SK-N-SH (cell line): ENCODE measurements at regions not wholly inside any gene's neighbourhood (a gene's known extent, or its start where the extent isn't known, plus 50 kb on each side); places are given as distances from the start of the nearest gene placed in this dataset.

Source experiments
- CTCF ChIA-PET: fragments of 300-600, 350-600 bp; formaldehyde crosslinking; extraction: SDS; loops from one replicate; lab custom pipeline; 2021; lab: Yijun Ruan, JAX
- POLR2A ChIA-PET: fragments of 350-600 bp; sonication (Branson Sonifier 250); formaldehyde crosslinking; extraction: SDS; loops from one replicate; lab custom pipeline; 2020; ENCODE audit warnings: antibody characterized with exemption, inconsistent platforms; lab: Yijun Ruan, JAX
- DNase-seq: peaks from one replicate; pipeline ENCODE4 v3.0.0; 2012
- H2AFZ ChIP-seq: fragments of 200-600 bp; sonication (generic); 2 replicates; pipeline ENCODE4 v1.8.1; 2016; ENCODE audit warnings: antibody characterized with exemption, mild to moderate bottlenecking, low read depth
- H3F3A ChIP-seq: fragments of 200-600 bp; sonication (generic); replicated peaks from 2 replicates; pipeline ENCODE3; 2016; ENCODE audit warnings: antibody characterized with exemption, mild to moderate bottlenecking; ENCODE audit not compliant: insufficient read depth
- H3K27ac ChIP-seq, 2 experiments: fragments of 200-500 bp in 1 of 2; fragments of 200-600 bp in 1 of 2; sonication (Bioruptor generic) in 1 of 2; sonication (generic), shearing (Covaris generic) in 1 of 2; 2 replicates each; pipeline versions ENCODE4 v1.5.1 to v1.6.1; 2014 to 2016; ENCODE audit warnings: low read depth in 2 of 2, inconsistent platforms in 1 of 2, low read length in 1 of 2, mild to moderate bottlenecking in 1 of 2, mixed read lengths in 1 of 2
- H3K27me3 ChIP-seq: fragments of 200-600 bp; sonication (generic), shearing (Covaris generic); 2 replicates; pipeline ENCODE4 v1.6.1; 2016; ENCODE audit warnings: mixed run types; ENCODE audit not compliant: insufficient read depth
- H3K36me3 ChIP-seq, 2 experiments: fragments of 200-500 bp in 1 of 2; fragments of 200-600 bp in 1 of 2; sonication (Bioruptor generic) in 1 of 2; sonication (generic) in 1 of 2; replicated peaks in 1 of 2; 2 replicates each; pipeline versions ENCODE3 to v1.5.1; 2014 to 2016; ENCODE audit warnings: low read length in 1 of 2, mild to moderate bottlenecking in 1 of 2; ENCODE audit not compliant: insufficient read depth in 2 of 2, control insufficient read depth in 1 of 2
- H3K4me1 ChIP-seq, 2 experiments: fragments of 200-500 bp in 1 of 2; fragments of 200-600 bp in 1 of 2; sonication (Bioruptor generic) in 1 of 2; sonication (generic), shearing (Covaris generic) in 1 of 2; 2 replicates each; pipeline versions ENCODE4 v1.5.1 to v1.6.1; 2014 to 2016; ENCODE audit warnings: low read depth in 1 of 2, low read length in 1 of 2, mixed run types in 1 of 2; ENCODE audit not compliant: insufficient read depth in 2 of 2, control insufficient read depth in 1 of 2
- H3K4me2 ChIP-seq: fragments of 200-600 bp; sonication (generic), shearing (Covaris generic); 2 replicates; pipeline ENCODE4 v1.6.1; 2017; ENCODE audit warnings: mixed run types
- H3K4me3 ChIP-seq, 2 experiments: fragments of 200-500 bp in 1 of 2; fragments of 200-600 bp in 1 of 2; sonication (Bioruptor generic) in 1 of 2; sonication (generic), shearing (Covaris generic) in 1 of 2; 2 replicates each; pipeline versions ENCODE4 v1.5.1 to v1.8.1; 2014 to 2016; ENCODE audit warnings: low read depth in 2 of 2, inconsistent platforms in 1 of 2, low read length in 1 of 2, mild to moderate bottlenecking in 1 of 2, mixed read lengths in 1 of 2, moderate library complexity in 1 of 2
- H3K79me2 ChIP-seq: fragments of 200-600 bp; sonication (generic); 2 replicates; pipeline ENCODE4 v1.8.1; 2017; ENCODE audit warnings: mild to moderate bottlenecking; ENCODE audit not compliant: insufficient read depth
- H3K9ac ChIP-seq: fragments of 200-600 bp; sonication (generic); 2 replicates; pipeline ENCODE4 v1.6.1; 2017; ENCODE audit warnings: mixed run types
- H3K9me2 ChIP-seq: fragments of 200-600 bp; sonication (generic); 2 replicates; pipeline ENCODE4 v1.6.1; 2017; ENCODE audit warnings: mixed run types
- H3K9me3 ChIP-seq: fragments of 200-600 bp; sonication (generic); 2 replicates; pipeline ENCODE4 v1.6.1; 2017; ENCODE audit warnings: mixed run types, mild to moderate bottlenecking, moderate library complexity
- H4K20me1 ChIP-seq: fragments of 200-600 bp; sonication (generic); 2 replicates; pipeline ENCODE4 v1.6.1; 2017; ENCODE audit warnings: mild to moderate bottlenecking, mixed run types; ENCODE audit not compliant: insufficient read depth
- CHD2 ChIP-seq: fragments of 150-350 bp; IDR thresholded peaks from 2 replicates; pipeline ENCODE4 v1.6.1; 2018; ENCODE audit warnings: low read length; ENCODE audit not compliant: partially characterized antibody
- ELF1 ChIP-seq: IDR thresholded peaks from 2 replicates; pipeline ENCODE4 v1.4.0; 2012
- EP300 ChIP-seq, 2 experiments: IDR thresholded peaks; 2 replicates each; pipeline versions ENCODE4 v1.4.0 to v1.6.1; 2012; ENCODE audit warnings: borderline replicate concordance in 1 of 2, low read depth in 1 of 2, low read length in 1 of 2
- EZH2phosphoT487 ChIP-seq: fragments of 200-600 bp; sonication (generic); IDR thresholded peaks from 2 replicates; pipeline ENCODE4 v1.6.1; 2017; ENCODE audit warnings: low read depth, mixed run types, mild to moderate bottlenecking, antibody characterized with exemption, moderate library complexity, borderline replicate concordance
- FOSL2 ChIP-seq: IDR thresholded peaks from 2 replicates; pipeline ENCODE4 v1.4.0; 2012; ENCODE audit warnings: low read depth, mild to moderate bottlenecking, moderate library complexity, borderline replicate concordance
- FOXJ3 ChIP-seq: sonication (generic); formaldehyde crosslinking; IDR thresholded peaks from 2 replicates; pipeline ENCODE4 v1.5.1; 2020; ENCODE audit warnings: mild to moderate bottlenecking, missing genetic modification reagents
- GATA2 ChIP-seq: sonication (generic); formaldehyde crosslinking; IDR thresholded peaks from 2 replicates; pipeline ENCODE4 v1.5.0; 2020; ENCODE audit warnings: mild to moderate bottlenecking, missing genetic modification reagents
- JUND ChIP-seq: IDR thresholded peaks from 2 replicates; pipeline ENCODE4 v1.4.0; 2012
- POLR2AphosphoS5 ChIP-seq: IDR thresholded peaks from 2 replicates; pipeline ENCODE4 v1.6.1; 2012; ENCODE audit warnings: low read depth, low read length
- RAD21 ChIP-seq: IDR thresholded peaks from 2 replicates; pipeline ENCODE4 v1.6.1; 2012; ENCODE audit warnings: mild to moderate bottlenecking, low read length
- RCOR1 ChIP-seq: fragments of 150-350 bp; IDR thresholded peaks from 2 replicates; pipeline ENCODE4 v1.6.1; 2017; ENCODE audit warnings: antibody characterized with exemption, low read length
- RFX5 ChIP-seq: IDR thresholded peaks from 2 replicates; pipeline ENCODE4 v1.6.1; 2012; ENCODE audit warnings: mild to moderate bottlenecking, improper control_type of control experiment, low read length
- TCF12 ChIP-seq: IDR thresholded peaks from 2 replicates; pipeline ENCODE4 v1.4.0; 2012
- TEAD4 ChIP-seq: IDR thresholded peaks from 2 replicates; pipeline ENCODE4 v1.4.0; 2012; ENCODE audit warnings: mild to moderate bottlenecking, borderline replicate concordance; ENCODE audit not compliant: insufficient read depth
- WGBS: methylation state at CpG from one replicate; pipeline ENCODE4 v1.1.6; 2017; ENCODE audit warnings: low lambda C conversion rate; 5-methylcytosine and 5-hydroxymethylcytosine counted together
- TF ChIP-seq, protein P1 (sequence below): IDR thresholded peaks from 2 replicates; pipeline ENCODE4; 2012
- TF ChIP-seq, protein P2 (sequence below): fragments of 150-350 bp; IDR thresholded peaks from 2 replicates; pipeline ENCODE4 v1.6.1; 2016; ENCODE audit warnings: mild to moderate bottlenecking, low read depth, low read length
- TF ChIP-seq, protein P3 (sequence below): IDR thresholded peaks from 2 replicates; pipeline ENCODE4 v1.4.0; 2012; ENCODE audit warnings: low read depth

- H3K9me2 ChIP-seq = no peaks in the 10 kb centered on the region
- H3K79me2 ChIP-seq = no peaks in the 10 kb centered on the region
- H3F3A ChIP-seq = no peaks in the 10 kb centered on the region
- no peaks in the 10 kb centered on the region for H3K27me3 ChIP-seq
- no peaks in the 10 kb centered on the region for H3K36me3 ChIP-seq
- no peak overlapping the region for H3K9ac ChIP-seq
- peak overlapping the region; percentile 49; the same call in 1 of the 2 replicates for H2AFZ ChIP-seq
- CTCF ChIA-PET = no interaction called here
- TF ChIP-seq RFX5 = no peak
- TF ChIP-seq TCF12 = peak; percentile 63
- TF ChIP-seq, all 33 proteins: peak for 1
- POLR2A ChIA-PET = no interaction called here
- peak overlapping the region; percentile 47 to 76 for H3K27ac ChIP-seq
- H3K4me1 ChIP-seq = peaks cover 0 to 5% of the 10 kb centered on the region in 2 experiments; a peak in 2 of 4 replicates
- H3K9me3 ChIP-seq = no peaks in the 10 kb centered on the region
- no peak for DNase-seq
- no peak overlapping the region; a peak in 1 of 4 replicates for H3K4me3 ChIP-seq
- H3K4me2 ChIP-seq = no peak overlapping the region
- H4K20me1 ChIP-seq = no peaks in the 10 kb centered on the region
- WGBS = 3% methylated on average over 1 of the region's 1 CpG
Observed at GRCh38 chrX:46254641-46255040, 290.6 kb downstream of the ZNF674 start.

DNA sequence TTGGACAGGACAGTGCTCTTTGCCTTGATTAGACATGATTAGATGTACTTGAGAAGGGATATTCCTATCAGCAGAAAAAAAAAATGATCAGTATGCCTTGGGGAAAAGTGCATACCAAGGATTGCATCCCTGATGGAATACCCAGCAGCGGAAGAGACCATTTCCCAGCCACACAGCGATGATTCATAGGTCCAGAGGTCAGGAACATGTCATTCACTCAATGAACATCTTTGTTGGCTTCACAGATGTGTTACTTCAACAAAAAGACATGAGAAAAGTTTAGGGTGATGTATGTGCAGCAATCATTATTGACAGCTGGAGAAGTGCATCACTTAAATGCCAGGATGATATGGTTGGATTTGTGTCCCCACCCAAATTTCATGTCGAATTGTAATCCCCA lies 293.5 kb downstream of the ZNF674 start:
- no peak overlapping the region for H3K9ac ChIP-seq
- no peaks in the 10 kb centered on the region for H3K79me2 ChIP-seq
- H3F3A ChIP-seq = no peaks in the 10 kb centered on the region
- no peaks in the 10 kb centered on the region for H3K36me3 ChIP-seq
- POLR2A ChIA-PET = no interaction called here
- H3K4me3 ChIP-seq = no peak overlapping the region
- no peak overlapping the region for H3K4me2 ChIP-seq
- H3K9me3 ChIP-seq = no peaks in the 10 kb centered on the region
- no peaks in the 10 kb centered on the region for H3K27me3 ChIP-seq
- no peak overlapping the region for H3K27ac ChIP-seq
- no peaks in the 10 kb centered on the region for H4K20me1 ChIP-seq
- no peaks in the 10 kb centered on the region for H3K9me2 ChIP-seq
- H2AFZ ChIP-seq = no peak overlapping the region
- no peak for DNase-seq
- H3K4me1 ChIP-seq = peaks cover 0 to 5% of the 10 kb centered on the region in 2 experiments; a peak in 2 of 4 replicates
- TF ChIP-seq JUND = 0 out of 2 replicates have a peak, but pooled peaks have one; percentile 48
- TF ChIP-seq, protein P1, sequence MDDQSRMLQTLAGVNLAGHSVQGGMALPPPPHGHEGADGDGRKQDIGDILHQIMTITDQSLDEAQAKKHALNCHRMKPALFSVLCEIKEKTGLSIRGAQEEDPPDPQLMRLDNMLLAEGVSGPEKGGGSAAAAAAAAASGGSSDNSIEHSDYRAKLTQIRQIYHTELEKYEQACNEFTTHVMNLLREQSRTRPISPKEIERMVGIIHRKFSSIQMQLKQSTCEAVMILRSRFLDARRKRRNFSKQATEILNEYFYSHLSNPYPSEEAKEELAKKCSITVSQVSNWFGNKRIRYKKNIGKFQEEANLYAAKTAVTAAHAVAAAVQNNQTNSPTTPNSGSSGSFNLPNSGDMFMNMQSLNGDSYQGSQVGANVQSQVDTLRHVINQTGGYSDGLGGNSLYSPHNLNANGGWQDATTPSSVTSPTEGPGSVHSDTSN = peak; percentile 40; the same call in 1 of the 2 replicates
- TF ChIP-seq RCOR1 = no peak
- TF ChIP-seq POLR2AphosphoS5 = no peak
- peak; percentile 47; the same call in 1 of the 2 replicates for TF ChIP-seq FOSL2
- TF ChIP-seq TCF12 = peak; percentile 42; the same call in 1 of the 2 replicates
- 7% methylated on average over 3 of the region's 3 CpGs for WGBS
- CTCF ChIA-PET = no interaction called here

GRCh38 chrX:46250151-46250550 lies 295.1 kb downstream of the ZNF674 start:
- Histone ChIP-seq H4K20me1 (no peaks in the 10 kb centered on the region), H3K4me1 (peaks cover 0 to 5% of the 10 kb centered on the region in 2 experiments; a peak in 2 of 4 replicates), H3K4me3 (no peak overlapping the region), H3K4me2 (no peak overlapping the region), H3K27me3 (no peaks in the 10 kb centered on the region), H3K27ac (no peak overlapping the region), H3K9me2 (no peaks in the 10 kb centered on the region), H3K9ac (no peak overlapping the region), H3K36me3 (no peaks in the 10 kb centered on the region), H3K79me2 (no peaks in the 10 kb centered on the region), H3F3A (no peaks in the 10 kb centered on the region), H2AFZ (no peak overlapping the region), H3K9me3 (no peaks in the 10 kb centered on the region)
- WGBS = 10% methylated on average over 2 of the region's 2 CpGs
- CTCF ChIA-PET = no interaction called here
- DNase-seq = no peak
- POLR2A ChIA-PET = no interaction called here
- TF ChIP-seq, protein P1 = no peak
- TF ChIP-seq CHD2 = no peak
- TF ChIP-seq, protein P2, sequence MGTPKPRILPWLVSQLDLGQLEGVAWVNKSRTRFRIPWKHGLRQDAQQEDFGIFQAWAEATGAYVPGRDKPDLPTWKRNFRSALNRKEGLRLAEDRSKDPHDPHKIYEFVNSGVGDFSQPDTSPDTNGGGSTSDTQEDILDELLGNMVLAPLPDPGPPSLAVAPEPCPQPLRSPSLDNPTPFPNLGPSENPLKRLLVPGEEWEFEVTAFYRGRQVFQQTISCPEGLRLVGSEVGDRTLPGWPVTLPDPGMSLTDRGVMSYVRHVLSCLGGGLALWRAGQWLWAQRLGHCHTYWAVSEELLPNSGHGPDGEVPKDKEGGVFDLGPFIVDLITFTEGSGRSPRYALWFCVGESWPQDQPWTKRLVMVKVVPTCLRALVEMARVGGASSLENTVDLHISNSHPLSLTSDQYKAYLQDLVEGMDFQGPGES = no peak
- no peak for TF ChIP-seq ELF1
- no peak for TF ChIP-seq RAD21
- TF ChIP-seq EZH2phosphoT487 = no peak
- no peak for TF ChIP-seq FOSL2
- TF ChIP-seq GATA2 = no peak
- no peak for TF ChIP-seq EP300 (IDR thresholded peaks at IDR 0.05; ENCODE audit: borderline replicate concordance in 1 of 2, low read depth in 1 of 2, low read length in 1 of 2)
- TF ChIP-seq, protein P3, sequence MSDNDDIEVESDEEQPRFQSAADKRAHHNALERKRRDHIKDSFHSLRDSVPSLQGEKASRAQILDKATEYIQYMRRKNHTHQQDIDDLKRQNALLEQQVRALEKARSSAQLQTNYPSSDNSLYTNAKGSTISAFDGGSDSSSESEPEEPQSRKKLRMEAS = no peak
- no peak for TF ChIP-seq TEAD4
- TF ChIP-seq FOXJ3 (CRISPR knock-in tag) = no peak
